Vagina (tissue), 2 donors: ENCODE measurements at regions not wholly inside any gene's neighbourhood (a gene's known extent, or its start where the extent isn't known, plus 50 kb on each side); places are given as distances from the start of the nearest gene placed in this dataset.

Source experiments
- CTCF ChIP-seq, 3 experiments: fragments of 450-650 bp in 2 of 3; fragments of 200-600 bp in 1 of 3; sonication (generic) in 1 of 3; IDR thresholded peaks; one replicate each; pipeline ENCODE4 v1.5.1; 2017 to 2019; ENCODE audit warnings: antibody characterized with exemption in 3 of 3, mild to moderate bottlenecking in 2 of 3, moderate library complexity in 2 of 3
- POLR2AphosphoS5 ChIP-seq, 2 donors: sonication (generic); formaldehyde crosslinking; IDR thresholded peaks; one replicate each; pipeline ENCODE4 v1.9.0; 2017; ENCODE audit warnings: antibody characterized with exemption in 2 of 2, mild to moderate bottlenecking in 2 of 2, low read depth in 1 of 2; ENCODE audit not compliant: insufficient read depth in 1 of 2

GRCh38 chr14:98237939-98238338 lies 1034.1 kb downstream of the BCL11B start:
- TF ChIP-seq CTCF (IDR thresholded peaks at IDR 0.05) (no peak), POLR2AphosphoS5 (IDR thresholded peaks at IDR 0.05; ENCODE audit: insufficient read depth in 1 of 2, low read depth in 1 of 2) (no peak)
